Activated CD8-positive, alpha-beta memory T cell treated with anti-CD3 and anti-CD28 coated beads, Interleukin-2, amount 10 ng/mL, durations not matched to agents 7 days and 5 days (primary cell): ENCODE measurements at regions not wholly inside any gene's neighbourhood (a gene's known extent, or its start where the extent isn't known, plus 50 kb on each side); places are given as distances from the start of the nearest gene placed in this dataset.
"Not testable (repeated sequence)": the region's sequence is repeated elsewhere in the genome, so short reads cannot be mapped to it uniquely, and the experiment has no call there.

Experiments used
- ATAC-seq: fragments of 150-1000 bp; cut with Tn5 transposase; one replicate; pipeline ENCODE4 v1.10.0; 2021; ENCODE audit warnings: moderate library complexity
- CTCF ChIA-PET: fragments of 350-600 bp; sonication (Branson Sonifier 250); formaldehyde crosslinking; loops from one replicate; lab custom pipeline; 2021; ENCODE audit warnings: antibody characterized with exemption; lab: Charles Lee
- DNase-seq: peaks from one replicate; pipeline ENCODE4 v3.0.0-alpha.2; 2020
- H3K27ac Mint-ChIP-seq: one replicate; pipeline ENCODE4 v1.8.0; 2021; ENCODE audit warnings: mild to moderate bottlenecking, mixed read lengths
- H3K27me3 Mint-ChIP-seq: one replicate; pipeline ENCODE4 v1.8.0; 2021; ENCODE audit warnings: mixed read lengths
- H3K36me3 Mint-ChIP-seq: one replicate; pipeline ENCODE4 v1.8.0; 2021; ENCODE audit warnings: mild to moderate bottlenecking, mixed read lengths
- H3K4me1 Mint-ChIP-seq: one replicate; pipeline ENCODE4 v1.8.0; 2021; ENCODE audit warnings: mixed read lengths
- H3K4me3 Mint-ChIP-seq: one replicate; pipeline ENCODE4 v1.8.0; 2021; ENCODE audit warnings: mild to moderate bottlenecking, moderate library complexity, mixed read lengths
- H3K9me3 Mint-ChIP-seq: one replicate; pipeline ENCODE4 v1.8.0; 2022; ENCODE audit warnings: low read depth, mixed read lengths

GRCh38 chr6:27824211-27825024, 87.8 kb downstream of the OR2B2 start:
- Mint-ChIP-seq H3K4me1 (peaks cover 39% of the 10 kb centered on the region), H3K27ac (peak overlapping the region; percentile 100), H3K36me3 (peaks cover 12% of the 10 kb centered on the region), H3K4me3 (peak overlapping the region; percentile 78)
- not testable (repeated sequence) for H3K9me3 Mint-ChIP-seq, H3K27me3 Mint-ChIP-seq
- DNase-seq: peak; percentile 74
- ATAC-seq: peak; percentile 73
- CTCF ChIA-PET: interaction anchor here (0.6 to 8.2 kb wide), 12 partner anchors 8 to 71 kb away, joined by 3 to 86 read pairs (median 4); a partner anchor contains a TSS

- peaks cover 12% of the 10 kb centered on the region for H3K36me3 Mint-ChIP-seq
- H3K9me3 Mint-ChIP-seq, H3K27me3 Mint-ChIP-seq: not testable (repeated sequence)
- peak overlapping the region; percentile 78 for H3K4me3 Mint-ChIP-seq
- CTCF ChIA-PET: interaction anchor here (0.6 to 8.2 kb wide), 9 partner anchors 8 to 71 kb away, joined by 3 to 86 read pairs (median 5); a partner anchor contains a TSS
- H3K4me1 Mint-ChIP-seq: peaks cover 36% of the 10 kb centered on the region
- DNase-seq (peak; percentile 83), ATAC-seq (peak; percentile 81)
- peak overlapping the region; percentile 100 for H3K27ac Mint-ChIP-seq
Measured at GRCh38 chr6:27823714-27824210, 88.4 kb downstream of the OR2B2 start.

GRCh38 chr6:27816906-27817305, 95.3 kb downstream of the OR2B2 start:
- CTCF ChIA-PET: interaction anchor here (0.9 to 1.3 kb wide), 2 partner anchors 20 to 78 kb away, joined by 3 read pairs; no protein-coding TSS in a partner anchor
- H3K4me1 Mint-ChIP-seq: peaks cover 45% of the 10 kb centered on the region
- H3K4me3 Mint-ChIP-seq: no peak overlapping the region
- no peak for ATAC-seq
- H3K36me3 Mint-ChIP-seq: no peaks in the 10 kb centered on the region
- no peaks in the 10 kb centered on the region for H3K9me3 Mint-ChIP-seq
- H3K27ac Mint-ChIP-seq: peak overlapping the region; percentile 73
- DNase-seq: no peak
- peaks cover 4% of the 10 kb centered on the region for H3K27me3 Mint-ChIP-seq

GRCh38 chr6:27814665-27815424, 97.4 kb downstream of the OR2B2 start:
- Mint-ChIP-seq H3K4me3 (peak overlapping the region; percentile 77), H3K36me3 (peaks cover 9% of the 10 kb centered on the region), H3K27ac (peak overlapping the region; percentile 98), H3K27me3 (peaks cover 6% of the 10 kb centered on the region), H3K4me1 (peaks cover 56% of the 10 kb centered on the region), H3K9me3 (no peaks in the 10 kb centered on the region)
- ATAC-seq (peak; percentile 61), DNase-seq (peak; percentile 92)
- CTCF ChIA-PET: interaction anchor here (0.6 to 2.5 kb wide), 4 partner anchors 10 to 80 kb away, joined by 3 to 11 read pairs (median 3); a partner anchor contains a TSS

- Mint-ChIP-seq H3K27ac (peak overlapping the region; percentile 98), H3K4me1 (peaks cover 53% of the 10 kb centered on the region), H3K4me3 (peak overlapping the region; percentile 77), H3K36me3 (peaks cover 11% of the 10 kb centered on the region)
- not testable (repeated sequence) for ATAC-seq, DNase-seq, H3K27me3 Mint-ChIP-seq, H3K9me3 Mint-ChIP-seq
- CTCF ChIA-PET: interaction anchor here (0.8 to 2.5 kb wide), 3 partner anchors 10 to 80 kb away, joined by 3 to 11 read pairs (median 3); a partner anchor contains a TSS
Measured at GRCh38 chr6:27814415-27814664, 97.9 kb downstream of the OR2B2 start.

- peaks cover 6% of the 10 kb centered on the region for H3K27me3 Mint-ChIP-seq
- peaks cover 57% of the 10 kb centered on the region for H3K4me1 Mint-ChIP-seq
- CTCF ChIA-PET: interaction anchor here (0.7 to 6.6 kb wide), 6 partner anchors 9 to 83 kb away, joined by 3 to 70 read pairs (median 4); a partner anchor contains a TSS
- ATAC-seq (no peak), DNase-seq (peak; percentile 48)
- H3K4me3 Mint-ChIP-seq: peak overlapping the region; percentile 77
- H3K27ac Mint-ChIP-seq: peak overlapping the region; percentile 98
- H3K36me3 Mint-ChIP-seq: peaks cover 11% of the 10 kb centered on the region
- H3K9me3 Mint-ChIP-seq: no peaks in the 10 kb centered on the region
Measured at GRCh38 chr6:27812805-27813492, 99.2 kb downstream of the OR2B2 start.

GRCh38 chr6:27812078-27812804, 100.0 kb downstream of the OR2B2 start:
- DNase-seq (no peak), ATAC-seq (no peak)
- Mint-ChIP-seq H3K4me3 (peak overlapping the region; percentile 44), H3K27me3 (peaks cover 6% of the 10 kb centered on the region), H3K9me3 (no peaks in the 10 kb centered on the region), H3K27ac (peak overlapping the region; percentile 98), H3K36me3 (peaks cover 11% of the 10 kb centered on the region), H3K4me1 (peaks cover 62% of the 10 kb centered on the region)
- CTCF ChIA-PET: interaction anchor here (0.7 to 6.6 kb wide), 8 partner anchors 9 to 685 kb away, joined by 3 to 70 read pairs (median 4); a partner anchor contains a TSS

- H3K27me3 Mint-ChIP-seq: peaks cover 6% of the 10 kb centered on the region
- CTCF ChIA-PET: interaction anchor here (0.9 to 6.6 kb wide), 7 partner anchors 10 to 684 kb away, joined by 3 to 70 read pairs (median 4); a partner anchor contains a TSS
- no peak for ATAC-seq
- no peaks in the 10 kb centered on the region for H3K9me3 Mint-ChIP-seq
- DNase-seq: no peak
- H3K4me3 Mint-ChIP-seq: peak overlapping the region; percentile 94
- H3K27ac Mint-ChIP-seq: peak overlapping the region; percentile 95
- peaks cover 65% of the 10 kb centered on the region for H3K4me1 Mint-ChIP-seq
- peaks cover 11% of the 10 kb centered on the region for H3K36me3 Mint-ChIP-seq
Measured at GRCh38 chr6:27811451-27811772, 100.8 kb downstream of the OR2B2 start.

- ATAC-seq (no peak), DNase-seq (no peak)
- CTCF ChIA-PET: interaction anchor here (0.6 to 6.6 kb wide), 9 partner anchors 11 to 1239 kb away, joined by 3 to 70 read pairs (median 5); a partner anchor contains a TSS
- Mint-ChIP-seq H3K27me3 (peaks cover 6% of the 10 kb centered on the region), H3K9me3 (no peaks in the 10 kb centered on the region), H3K36me3 (peaks cover 11% of the 10 kb centered on the region), H3K27ac (peak overlapping the region; percentile 95), H3K4me3 (peak overlapping the region; percentile 94), H3K4me1 (peaks cover 66% of the 10 kb centered on the region)
Measured at GRCh38 chr6:27810768-27811450, 101.3 kb downstream of the OR2B2 start.

GRCh38 chr6:27809939-27810767, 102.0 kb downstream of the OR2B2 start:
- Mint-ChIP-seq H3K4me1 (peaks cover 64% of the 10 kb centered on the region), H3K27me3 (peaks cover 6% of the 10 kb centered on the region), H3K9me3 (no peaks in the 10 kb centered on the region), H3K36me3 (peaks cover 11% of the 10 kb centered on the region), H3K4me3 (peak overlapping the region; percentile 94), H3K27ac (peak overlapping the region; percentile 95)
- ATAC-seq (peak; percentile 31), DNase-seq (peak; percentile 86)
- CTCF ChIA-PET: interaction anchor here (0.6 to 6.6 kb wide), 10 partner anchors 14 to 1238 kb away, joined by 3 to 70 read pairs (median 6); a partner anchor contains a TSS
